ENCODE measurements at regions not wholly inside any gene's neighbourhood (a gene's known extent, or its start where the extent isn't known, plus 50 kb on each side); places are given as distances from the start of the nearest gene placed in this dataset.

- H3K4me3 ChIP-seq (replicated peaks in 1 of 3; ENCODE audit: low read depth in 2 of 3, low read length in 3 of 3): no peak overlapping the region
- DNase-seq: no peak
- H3K4me3 Mint-ChIP-seq: no peak overlapping the region
- no peak overlapping the region for H3K9ac ChIP-seq (ENCODE audit: insufficient read depth, low read length, poor library complexity, severe bottlenecking)
- no peaks in the 10 kb centered on the region for H3K79me2 ChIP-seq (ENCODE audit: insufficient read depth, low read length)
- no peaks in the 10 kb centered on the region for H3K36me3 ChIP-seq (replicated peaks in 1 of 2; ENCODE audit: control insufficient read depth in 1 of 2, insufficient read depth in 2 of 2, low read length in 2 of 2)
- H3K4me2 ChIP-seq (replicated peaks; ENCODE audit: extremely low read depth, low read length, poor library complexity, severe bottlenecking): no peak overlapping the region
- H3K4me1 ChIP-seq (ENCODE audit: control insufficient read depth in 1 of 2, insufficient read depth in 2 of 2, low read length in 2 of 2): peaks cover 0 to 10% of the 10 kb centered on the region in 2 donors
- TF ChIP-seq CTCF (IDR thresholded peaks at IDR 0.05): no peak
- H3K9me3 ChIP-seq (replicated peaks in 1 of 2; ENCODE audit: control insufficient read depth in 1 of 2, insufficient read depth in 1 of 2, low read length in 2 of 2): no peaks in the 10 kb centered on the region
- no peak overlapping the region for H2AFZ ChIP-seq (ENCODE audit: insufficient read depth, low read depth, low read length, poor library complexity, severe bottlenecking)
- H3K27me3 Mint-ChIP-seq (ENCODE audit: low read depth in 3 of 3): peaks cover 3 to 8% (median 4%) of the 10 kb centered on the region in 3 donors
- no peaks in the 10 kb centered on the region for H4K20me1 ChIP-seq (ENCODE audit: insufficient read depth, low read length)
- H3K4me1 Mint-ChIP-seq: peaks cover 9% of the 10 kb centered on the region
- H3K27ac Mint-ChIP-seq: no peak overlapping the region
- H3K9me3 Mint-ChIP-seq: peaks cover 2 to 3% (median 3%) of the 10 kb centered on the region in 7 donors
- H3K27ac ChIP-seq (ENCODE audit: low read depth in 1 of 2, low read length in 2 of 2): no peak overlapping the region
- no peaks in the 10 kb centered on the region for H3K36me3 Mint-ChIP-seq
- no peaks in the 10 kb centered on the region for H3K27me3 ChIP-seq (ENCODE audit: control insufficient read depth in 2 of 2, insufficient read depth in 2 of 2, low read length in 2 of 2)
- intact Hi-C loops (cut with micrococcal nuclease): no loop called here
- WGBS (ENCODE audit: insufficient coverage): no CpG with 5 or more reads among the region's 1 CpG
Measured at GRCh38 chr2:101571951-101572350, 97.0 kb upstream of the RFX8 start.

DNA sequence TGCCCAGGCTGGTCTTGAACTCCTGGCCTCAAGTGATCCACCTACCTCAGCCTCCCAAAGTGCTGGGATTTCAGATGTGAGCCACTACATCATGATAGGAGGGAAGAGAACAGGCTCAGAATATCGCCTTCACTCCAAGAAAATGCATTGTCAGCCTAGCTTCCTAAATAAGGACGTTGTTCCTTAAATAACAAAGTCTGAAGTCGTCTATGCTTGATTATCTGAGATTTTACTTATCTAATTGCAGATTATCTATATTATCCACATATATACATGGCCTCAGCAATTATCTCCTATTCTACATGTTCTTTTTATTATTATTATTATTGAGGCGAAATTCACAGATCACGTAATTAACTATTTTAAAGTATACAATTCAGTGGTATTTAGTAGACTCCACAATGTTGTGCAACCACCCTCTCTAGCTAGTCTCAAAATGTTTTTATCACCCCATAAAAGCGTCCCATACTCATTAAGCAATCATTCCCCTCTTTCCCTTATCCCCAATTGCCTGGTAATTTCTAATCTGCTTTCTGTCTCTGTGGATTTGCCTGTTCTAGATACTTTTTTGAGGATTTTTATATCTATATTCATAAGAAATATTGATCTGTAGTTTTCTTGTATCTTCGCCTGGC, 95.1 kb upstream of the RFX8 start:
- Mint-ChIP-seq H3K27me3 (ENCODE audit: low read depth in 3 of 3) (peaks cover 3 to 10% (median 7%) of the 10 kb centered on the region in 3 donors), H3K36me3 (no peaks in the 10 kb centered on the region), H3K4me1 (peaks cover 9% of the 10 kb centered on the region), H3K27ac (peak overlapping the region in 2 of 7 donors; percentile 64 to 80), H3K9me3 (peaks cover 2 to 3% (median 3%) of the 10 kb centered on the region in 7 donors), H3K4me3 (peak overlapping the region in 1 of 2 donors; percentile 8)
- H4K20me1 ChIP-seq (ENCODE audit: insufficient read depth, low read length): no peaks in the 10 kb centered on the region
- H3K36me3 ChIP-seq (replicated peaks in 1 of 2; ENCODE audit: control insufficient read depth in 1 of 2, insufficient read depth in 2 of 2, low read length in 2 of 2): no peaks in the 10 kb centered on the region
- TF ChIP-seq CTCF (IDR thresholded peaks at IDR 0.05): no peak
- no peak overlapping the region for H3K4me2 ChIP-seq (replicated peaks; ENCODE audit: extremely low read depth, low read length, poor library complexity, severe bottlenecking)
- no CpG with 5 or more reads among the region's 7 CpGs for WGBS (ENCODE audit: insufficient coverage)
- H3K27ac ChIP-seq (ENCODE audit: low read depth in 1 of 2, low read length in 2 of 2): no peak overlapping the region
- no peak overlapping the region for H3K9ac ChIP-seq (ENCODE audit: insufficient read depth, low read length, poor library complexity, severe bottlenecking)
- intact Hi-C loops (cut with micrococcal nuclease): no loop called here
- no peaks in the 10 kb centered on the region for H3K9me3 ChIP-seq (replicated peaks in 1 of 2; ENCODE audit: control insufficient read depth in 1 of 2, insufficient read depth in 1 of 2, low read length in 2 of 2)
- H3K27me3 ChIP-seq (ENCODE audit: control insufficient read depth in 2 of 2, insufficient read depth in 2 of 2, low read length in 2 of 2): no peaks in the 10 kb centered on the region
- DNase-seq: peak in 1 of 3 donors; percentile 36
- H3K4me3 ChIP-seq (replicated peaks in 1 of 3; ENCODE audit: low read depth in 2 of 3, low read length in 3 of 3): no peak overlapping the region
- H2AFZ ChIP-seq (ENCODE audit: insufficient read depth, low read depth, low read length, poor library complexity, severe bottlenecking): no peak overlapping the region
- no peaks in the 10 kb centered on the region for H3K79me2 ChIP-seq (ENCODE audit: insufficient read depth, low read length)
- H3K4me1 ChIP-seq (ENCODE audit: control insufficient read depth in 1 of 2, insufficient read depth in 2 of 2, low read length in 2 of 2): peaks cover 0 to 10% of the 10 kb centered on the region in 2 donors
